Adrenal gland (tissue), 5 donors: ENCODE measurements at regions not wholly inside any gene's neighbourhood (a gene's known extent, or its start where the extent isn't known, plus 50 kb on each side); places are given as distances from the start of the nearest gene placed in this dataset.

Source experiments
- POLR2A ChIP-seq, 2 donors: fragments of 450-650 bp; IDR thresholded peaks; one replicate each; pipeline ENCODE4 v1.6.1; 2017; ENCODE audit warnings: antibody characterized with exemption in 2 of 2, mild to moderate bottlenecking in 2 of 2, moderate library complexity in 1 of 2
- TF ChIP-seq, protein P1 (sequence below), 6 experiments: fragments of 450-650 bp in 4 of 6; fragments of 200-600 bp in 2 of 6; sonication (generic) in 1 of 6; IDR thresholded peaks; 1 replicate in 5 of 6; 2 replicates in 1 of 6; pipeline versions ENCODE4 v1.5.1 to v1.8.0; 2016 to 2021; ENCODE audit warnings: antibody characterized with exemption in 6 of 6, mild to moderate bottlenecking in 2 of 6, moderate library complexity in 1 of 6
- donor health status: DM: no; HTN: no; CAD: no.

DNA sequence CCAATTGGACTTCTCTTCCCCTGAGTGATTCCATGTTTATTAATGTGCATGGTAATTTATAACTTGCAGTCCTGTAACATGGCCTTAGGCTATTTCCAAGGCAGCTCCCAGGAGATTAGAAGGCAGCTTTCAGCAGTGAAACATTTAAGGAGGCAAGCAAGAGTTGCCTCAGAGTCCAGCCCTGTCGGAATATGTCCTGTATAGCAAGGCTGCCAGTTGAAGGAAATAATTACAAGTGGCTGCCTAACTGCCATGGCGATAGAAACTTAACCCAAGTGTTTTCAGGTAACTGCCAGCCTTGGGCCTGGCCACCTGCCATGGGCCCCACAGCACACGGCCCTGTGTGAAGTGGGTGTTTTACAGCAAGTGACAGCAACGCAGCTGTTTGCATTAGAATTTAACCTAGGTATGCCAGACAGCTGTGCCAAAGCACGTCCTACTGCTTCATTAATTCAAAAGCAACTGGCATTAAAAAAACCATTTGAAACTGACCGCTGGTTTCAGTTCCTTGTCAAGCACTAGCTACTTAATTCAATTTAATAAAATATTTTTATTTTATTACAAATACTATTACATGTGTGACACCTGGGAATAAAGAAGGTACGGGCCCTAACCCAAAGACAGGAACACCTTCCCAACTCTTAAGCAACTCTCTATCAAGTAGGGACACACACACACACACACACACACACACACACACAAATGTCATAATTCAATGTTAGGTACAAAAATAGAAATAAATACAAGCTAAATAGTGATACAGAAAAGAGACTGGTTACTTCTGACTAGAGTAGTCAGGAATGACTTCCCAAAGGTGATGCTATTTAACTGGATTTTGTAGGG lies 151.8 kb upstream of the HEY2 start:
- TF ChIP-seq POLR2A (IDR thresholded peaks at IDR 0.05): no peak
- TF ChIP-seq, protein P1, sequence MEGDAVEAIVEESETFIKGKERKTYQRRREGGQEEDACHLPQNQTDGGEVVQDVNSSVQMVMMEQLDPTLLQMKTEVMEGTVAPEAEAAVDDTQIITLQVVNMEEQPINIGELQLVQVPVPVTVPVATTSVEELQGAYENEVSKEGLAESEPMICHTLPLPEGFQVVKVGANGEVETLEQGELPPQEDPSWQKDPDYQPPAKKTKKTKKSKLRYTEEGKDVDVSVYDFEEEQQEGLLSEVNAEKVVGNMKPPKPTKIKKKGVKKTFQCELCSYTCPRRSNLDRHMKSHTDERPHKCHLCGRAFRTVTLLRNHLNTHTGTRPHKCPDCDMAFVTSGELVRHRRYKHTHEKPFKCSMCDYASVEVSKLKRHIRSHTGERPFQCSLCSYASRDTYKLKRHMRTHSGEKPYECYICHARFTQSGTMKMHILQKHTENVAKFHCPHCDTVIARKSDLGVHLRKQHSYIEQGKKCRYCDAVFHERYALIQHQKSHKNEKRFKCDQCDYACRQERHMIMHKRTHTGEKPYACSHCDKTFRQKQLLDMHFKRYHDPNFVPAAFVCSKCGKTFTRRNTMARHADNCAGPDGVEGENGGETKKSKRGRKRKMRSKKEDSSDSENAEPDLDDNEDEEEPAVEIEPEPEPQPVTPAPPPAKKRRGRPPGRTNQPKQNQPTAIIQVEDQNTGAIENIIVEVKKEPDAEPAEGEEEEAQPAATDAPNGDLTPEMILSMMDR (IDR thresholded peaks at IDR 0.05): no peak
